Thoracic aorta (tissue), 2 donors: ENCODE measurements at regions not wholly inside any gene's neighbourhood (a gene's known extent, or its start where the extent isn't known, plus 50 kb on each side); places are given as distances from the start of the nearest gene placed in this dataset.

Experiments used
- ATAC-seq: fragments of 150-250 bp; one replicate; pipeline ENCODE4 v1.8.0; 2017; ENCODE audit warnings: low read depth; ENCODE audit not compliant: insufficient number of reproducible peaks, low FRiP score
- DNase-seq: peaks from one replicate; pipeline ENCODE4 v3.0.0-alpha.2; 2020; ENCODE audit warnings: low spot score
- H3K27ac ChIP-seq, 2 donors: fragments of 200-600 bp; sonication (generic); 1 replicate in 1 of 2; 2 replicates in 1 of 2; pipeline ENCODE4 v1.5.1; 2016; ENCODE audit warnings: mild to moderate bottlenecking in 2 of 2, moderate library complexity in 2 of 2
- H3K27me3 ChIP-seq: fragments of 200-600 bp; sonication (generic); replicated peaks from 2 replicates; pipeline ENCODE4 v1.6.0; 2016; ENCODE audit warnings: mild to moderate bottlenecking; ENCODE audit not compliant: insufficient read depth
- H3K36me3 ChIP-seq: fragments of 200-600 bp; sonication (generic); one replicate; pipeline ENCODE4 v1.5.1; 2016
- H3K4me1 ChIP-seq, 2 donors: fragments of 200-600 bp; sonication (generic); 1 replicate in 1 of 2; 2 replicates in 1 of 2; pipeline versions ENCODE4 v1.5.1 to v1.6.0; 2016; ENCODE audit warnings: low read depth in 2 of 2, mild to moderate bottlenecking in 1 of 2; ENCODE audit not compliant: control insufficient read depth in 1 of 2
- H3K4me3 ChIP-seq: fragments of 200-600 bp; sonication (generic); 2 replicates; pipeline ENCODE4 v1.5.1; 2016; ENCODE audit warnings: mild to moderate bottlenecking
- H3K9me3 ChIP-seq: fragments of 200-600 bp; sonication (generic); 2 replicates; pipeline ENCODE4 v1.5.1; 2016
- TF ChIP-seq, protein P1 (sequence below): fragments of 200-600 bp; sonication (generic); IDR thresholded peaks from one replicate; pipeline ENCODE4 v1.5.1; 2019; ENCODE audit warnings: antibody characterized with exemption

DNA sequence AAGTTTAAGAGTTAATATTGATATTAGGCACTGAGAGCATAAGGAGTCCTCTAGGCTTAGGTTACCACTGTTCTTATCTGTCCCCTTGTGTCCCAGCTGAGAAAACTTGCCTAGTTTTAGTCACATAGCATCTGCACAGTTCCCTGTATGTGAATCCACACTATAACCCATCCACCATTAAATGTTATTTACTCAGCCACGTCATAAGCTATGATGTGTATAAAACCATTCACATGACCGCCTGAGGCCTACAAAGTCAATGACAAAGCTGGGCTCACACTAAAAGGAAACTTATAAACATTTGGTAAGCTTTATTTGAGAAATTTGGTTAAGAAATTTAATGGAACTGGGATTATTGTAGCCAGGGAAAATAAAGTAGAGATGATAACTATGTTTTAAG is 59.2 kb upstream of the TFAP2D start:
- Histone ChIP-seq H3K27ac (no peak overlapping the region), H3K9me3 (peaks cover under 1% of the 10 kb centered on the region), H3K4me1 (no peaks in the 10 kb centered on the region), H3K27me3 (no peaks in the 10 kb centered on the region), H3K4me3 (no peak overlapping the region), H3K36me3 (no peaks in the 10 kb centered on the region)
- no peak for DNase-seq
- ATAC-seq, result no peak
- TF ChIP-seq, protein P1, sequence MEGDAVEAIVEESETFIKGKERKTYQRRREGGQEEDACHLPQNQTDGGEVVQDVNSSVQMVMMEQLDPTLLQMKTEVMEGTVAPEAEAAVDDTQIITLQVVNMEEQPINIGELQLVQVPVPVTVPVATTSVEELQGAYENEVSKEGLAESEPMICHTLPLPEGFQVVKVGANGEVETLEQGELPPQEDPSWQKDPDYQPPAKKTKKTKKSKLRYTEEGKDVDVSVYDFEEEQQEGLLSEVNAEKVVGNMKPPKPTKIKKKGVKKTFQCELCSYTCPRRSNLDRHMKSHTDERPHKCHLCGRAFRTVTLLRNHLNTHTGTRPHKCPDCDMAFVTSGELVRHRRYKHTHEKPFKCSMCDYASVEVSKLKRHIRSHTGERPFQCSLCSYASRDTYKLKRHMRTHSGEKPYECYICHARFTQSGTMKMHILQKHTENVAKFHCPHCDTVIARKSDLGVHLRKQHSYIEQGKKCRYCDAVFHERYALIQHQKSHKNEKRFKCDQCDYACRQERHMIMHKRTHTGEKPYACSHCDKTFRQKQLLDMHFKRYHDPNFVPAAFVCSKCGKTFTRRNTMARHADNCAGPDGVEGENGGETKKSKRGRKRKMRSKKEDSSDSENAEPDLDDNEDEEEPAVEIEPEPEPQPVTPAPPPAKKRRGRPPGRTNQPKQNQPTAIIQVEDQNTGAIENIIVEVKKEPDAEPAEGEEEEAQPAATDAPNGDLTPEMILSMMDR, result no peak

DNA sequence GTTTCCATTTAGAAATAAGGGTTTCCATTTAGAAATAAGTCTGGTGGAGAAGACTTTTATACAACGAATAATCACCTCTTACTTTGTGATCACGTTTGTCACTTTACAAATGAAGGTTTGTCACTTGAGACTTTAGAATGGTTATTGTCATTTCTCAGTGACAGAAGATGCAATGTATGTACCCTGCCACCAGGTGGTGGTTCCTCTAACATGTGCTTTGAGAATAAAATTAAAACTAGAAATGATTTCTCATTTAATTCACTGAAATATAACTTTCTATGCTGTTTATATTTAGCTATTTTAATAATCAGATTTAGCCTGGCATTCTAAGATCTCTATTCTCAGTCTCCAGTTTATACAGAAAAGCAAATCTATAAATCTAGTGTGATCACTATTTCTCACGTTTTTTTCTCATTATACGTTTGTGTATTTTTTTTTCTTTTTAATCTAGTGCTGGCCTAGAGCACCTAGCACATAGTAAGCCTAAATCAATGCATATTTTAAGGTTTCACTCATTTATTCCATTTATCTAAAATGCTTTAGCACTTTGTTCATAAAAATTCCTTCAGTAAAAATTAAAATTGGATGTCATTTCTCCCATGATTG is 57.4 kb upstream of the TFAP2D start:
- Histone ChIP-seq H3K9me3 (no peaks in the 10 kb centered on the region), H3K36me3 (no peaks in the 10 kb centered on the region), H3K27me3 (no peaks in the 10 kb centered on the region), H3K4me3 (no peak overlapping the region), H3K4me1 (no peaks in the 10 kb centered on the region), H3K27ac (no peak overlapping the region)
- DNase-seq (no peak), ATAC-seq (no peak)
- TF ChIP-seq, protein P1, result peak; percentile 32

DNA sequence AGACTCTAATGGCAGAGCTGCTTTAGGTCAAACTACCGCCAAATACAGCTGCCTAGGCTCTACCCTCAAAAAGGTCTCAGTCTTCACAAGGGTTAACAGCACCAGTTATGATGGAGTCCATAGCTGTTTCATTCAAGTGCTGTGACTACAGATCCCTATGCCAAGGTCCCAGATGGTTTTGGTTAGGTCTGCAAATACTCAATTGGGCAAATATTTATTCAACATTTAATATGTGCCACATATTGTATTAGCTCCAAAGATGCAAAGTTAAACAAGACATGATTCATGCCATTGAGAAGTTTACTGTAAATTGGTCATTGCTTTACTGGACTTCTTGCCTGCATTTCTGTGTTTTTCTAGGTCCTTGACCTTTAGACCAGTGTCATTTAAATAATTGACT is 55.8 kb upstream of the TFAP2D start:
- Histone ChIP-seq H3K27ac (no peak overlapping the region), H3K27me3 (no peaks in the 10 kb centered on the region), H3K9me3 (no peaks in the 10 kb centered on the region), H3K36me3 (no peaks in the 10 kb centered on the region), H3K4me1 (no peaks in the 10 kb centered on the region), H3K4me3 (no peak overlapping the region)
- ATAC-seq, result no peak
- DNase-seq, result no peak
- TF ChIP-seq, protein P1, result no peak

DNA sequence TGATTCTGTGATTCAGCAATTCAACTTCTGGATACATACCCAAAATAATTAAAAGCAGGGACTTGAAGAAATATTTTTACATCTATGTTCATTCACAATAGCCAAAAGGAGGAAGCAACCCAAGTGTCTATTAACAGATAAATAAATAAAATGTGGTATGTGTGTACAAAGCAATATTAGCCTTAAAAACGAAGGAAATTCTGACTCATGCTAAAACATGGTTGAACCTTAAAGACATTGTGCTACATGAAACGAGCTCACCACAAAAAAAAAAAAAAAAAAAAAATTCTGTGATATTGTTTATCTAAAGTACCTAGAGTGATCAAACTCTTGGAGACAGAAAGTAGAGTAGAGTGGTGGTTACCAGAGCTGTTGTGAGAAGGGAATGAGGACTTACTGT is 54.8 kb upstream of the TFAP2D start:
- no peaks in the 10 kb centered on the region for H3K4me1 ChIP-seq
- ATAC-seq (no peak), DNase-seq (no peak)
- TF ChIP-seq, protein P1, result no peak
- no peaks in the 10 kb centered on the region for H3K9me3 ChIP-seq
- no peak overlapping the region for H3K27ac ChIP-seq
- no peaks in the 10 kb centered on the region for H3K27me3 ChIP-seq
- H3K36me3 ChIP-seq, result no peaks in the 10 kb centered on the region
- no peak overlapping the region for H3K4me3 ChIP-seq

DNA sequence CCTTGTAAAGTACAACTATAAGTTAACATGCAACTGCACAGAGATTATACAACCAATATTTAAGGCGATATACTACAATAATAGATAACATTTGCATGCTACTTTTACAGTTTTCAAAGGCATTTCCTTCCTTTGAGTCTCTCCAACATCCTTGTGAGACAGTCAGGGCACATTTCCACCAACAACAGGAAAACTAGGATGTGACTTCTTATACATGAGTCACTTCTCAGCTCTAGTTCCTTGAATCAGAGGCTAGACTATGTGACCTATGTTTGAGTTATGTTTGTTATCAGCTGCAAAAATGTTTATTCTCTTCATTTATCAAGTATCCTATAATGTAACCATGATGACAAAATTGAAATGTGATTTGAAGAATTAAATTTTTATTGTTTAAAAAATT is 51.7 kb upstream of the TFAP2D start:
- no peak for DNase-seq
- TF ChIP-seq, protein P1, result no peak

More for the DNA sequence above, 51.7 kb upstream of the TFAP2D start:
- H3K4me1 ChIP-seq, result no peaks in the 10 kb centered on the region
- ATAC-seq, result no peak
- H3K27ac ChIP-seq, result no peak overlapping the region
- H3K27me3 ChIP-seq, result no peaks in the 10 kb centered on the region
- no peak overlapping the region for H3K4me3 ChIP-seq
- H3K9me3 ChIP-seq, result no peaks in the 10 kb centered on the region
- no peaks in the 10 kb centered on the region for H3K36me3 ChIP-seq
